SK-N-SH (cell line): ENCODE measurements at regions not wholly inside any gene's neighbourhood (a gene's known extent, or its start where the extent isn't known, plus 50 kb on each side); places are given as distances from the start of the nearest gene placed in this dataset.

Experiments used
- CTCF ChIA-PET: fragments of 300-600, 350-600 bp; formaldehyde crosslinking; extraction: SDS; loops from one replicate; lab custom pipeline; 2021; lab: Yijun Ruan, JAX
- POLR2A ChIA-PET: fragments of 350-600 bp; sonication (Branson Sonifier 250); formaldehyde crosslinking; extraction: SDS; loops from one replicate; lab custom pipeline; 2020; ENCODE audit warnings: antibody characterized with exemption, inconsistent platforms; lab: Yijun Ruan, JAX
- DNase-seq: peaks from one replicate; pipeline ENCODE4 v3.0.0; 2012
- H2AFZ ChIP-seq: fragments of 200-600 bp; sonication (generic); 2 replicates; pipeline ENCODE4 v1.8.1; 2016; ENCODE audit warnings: antibody characterized with exemption, mild to moderate bottlenecking, low read depth
- H3F3A ChIP-seq: fragments of 200-600 bp; sonication (generic); replicated peaks from 2 replicates; pipeline ENCODE3; 2016; ENCODE audit warnings: antibody characterized with exemption, mild to moderate bottlenecking; ENCODE audit not compliant: insufficient read depth
- H3K27ac ChIP-seq, 2 experiments: fragments of 200-500 bp in 1 of 2; fragments of 200-600 bp in 1 of 2; sonication (Bioruptor generic) in 1 of 2; sonication (generic), shearing (Covaris generic) in 1 of 2; 2 replicates each; pipeline versions ENCODE4 v1.5.1 to v1.6.1; 2014 to 2016; ENCODE audit warnings: low read depth in 2 of 2, inconsistent platforms in 1 of 2, low read length in 1 of 2, mild to moderate bottlenecking in 1 of 2, mixed read lengths in 1 of 2
- H3K27me3 ChIP-seq: fragments of 200-600 bp; sonication (generic), shearing (Covaris generic); 2 replicates; pipeline ENCODE4 v1.6.1; 2016; ENCODE audit warnings: mixed run types; ENCODE audit not compliant: insufficient read depth
- H3K36me3 ChIP-seq, 2 experiments: fragments of 200-500 bp in 1 of 2; fragments of 200-600 bp in 1 of 2; sonication (Bioruptor generic) in 1 of 2; sonication (generic) in 1 of 2; replicated peaks in 1 of 2; 2 replicates each; pipeline versions ENCODE3 to v1.5.1; 2014 to 2016; ENCODE audit warnings: low read length in 1 of 2, mild to moderate bottlenecking in 1 of 2; ENCODE audit not compliant: insufficient read depth in 2 of 2, control insufficient read depth in 1 of 2
- H3K4me1 ChIP-seq, 2 experiments: fragments of 200-500 bp in 1 of 2; fragments of 200-600 bp in 1 of 2; sonication (Bioruptor generic) in 1 of 2; sonication (generic), shearing (Covaris generic) in 1 of 2; 2 replicates each; pipeline versions ENCODE4 v1.5.1 to v1.6.1; 2014 to 2016; ENCODE audit warnings: low read depth in 1 of 2, low read length in 1 of 2, mixed run types in 1 of 2; ENCODE audit not compliant: insufficient read depth in 2 of 2, control insufficient read depth in 1 of 2
- H3K4me2 ChIP-seq: fragments of 200-600 bp; sonication (generic), shearing (Covaris generic); 2 replicates; pipeline ENCODE4 v1.6.1; 2017; ENCODE audit warnings: mixed run types
- H3K4me3 ChIP-seq, 2 experiments: fragments of 200-500 bp in 1 of 2; fragments of 200-600 bp in 1 of 2; sonication (Bioruptor generic) in 1 of 2; sonication (generic), shearing (Covaris generic) in 1 of 2; 2 replicates each; pipeline versions ENCODE4 v1.5.1 to v1.8.1; 2014 to 2016; ENCODE audit warnings: low read depth in 2 of 2, inconsistent platforms in 1 of 2, low read length in 1 of 2, mild to moderate bottlenecking in 1 of 2, mixed read lengths in 1 of 2, moderate library complexity in 1 of 2
- H3K79me2 ChIP-seq: fragments of 200-600 bp; sonication (generic); 2 replicates; pipeline ENCODE4 v1.8.1; 2017; ENCODE audit warnings: mild to moderate bottlenecking; ENCODE audit not compliant: insufficient read depth
- H3K9ac ChIP-seq: fragments of 200-600 bp; sonication (generic); 2 replicates; pipeline ENCODE4 v1.6.1; 2017; ENCODE audit warnings: mixed run types
- H3K9me2 ChIP-seq: fragments of 200-600 bp; sonication (generic); 2 replicates; pipeline ENCODE4 v1.6.1; 2017; ENCODE audit warnings: mixed run types
- H3K9me3 ChIP-seq: fragments of 200-600 bp; sonication (generic); 2 replicates; pipeline ENCODE4 v1.6.1; 2017; ENCODE audit warnings: mixed run types, mild to moderate bottlenecking, moderate library complexity
- H4K20me1 ChIP-seq: fragments of 200-600 bp; sonication (generic); 2 replicates; pipeline ENCODE4 v1.6.1; 2017; ENCODE audit warnings: mild to moderate bottlenecking, mixed run types; ENCODE audit not compliant: insufficient read depth
- CHD2 ChIP-seq: fragments of 150-350 bp; IDR thresholded peaks from 2 replicates; pipeline ENCODE4 v1.6.1; 2018; ENCODE audit warnings: low read length; ENCODE audit not compliant: partially characterized antibody
- CTCF ChIP-seq: fragments of 200-600 bp; sonication (generic); IDR thresholded peaks from 2 replicates; pipeline ENCODE4 v1.6.1; 2017; ENCODE audit warnings: antibody characterized with exemption, mild to moderate bottlenecking, moderate library complexity
- FOXM1 ChIP-seq: IDR thresholded peaks from 2 replicates; pipeline ENCODE4 v1.4.0; 2012; ENCODE audit warnings: low read depth, mild to moderate bottlenecking
- GATA2 ChIP-seq: sonication (generic); formaldehyde crosslinking; IDR thresholded peaks from 2 replicates; pipeline ENCODE4 v1.5.0; 2020; ENCODE audit warnings: mild to moderate bottlenecking, missing genetic modification reagents
- MAX ChIP-seq: IDR thresholded peaks from 2 replicates; pipeline ENCODE4 v1.4.0; 2012; ENCODE audit warnings: low read depth
- MXI1 ChIP-seq: IDR thresholded peaks from 2 replicates; pipeline ENCODE4 v1.6.1; 2012; ENCODE audit warnings: mild to moderate bottlenecking, low read depth, low read length, improper control_type of control experiment
- NFIC ChIP-seq: IDR thresholded peaks from 2 replicates; pipeline ENCODE4 v1.4.0; 2012; ENCODE audit warnings: borderline replicate concordance
- NRF1 ChIP-seq: IDR thresholded peaks from 2 replicates; pipeline ENCODE4 v1.6.1; 2012; ENCODE audit warnings: low read depth, mild to moderate bottlenecking, low read length
- RAD21 ChIP-seq: IDR thresholded peaks from 2 replicates; pipeline ENCODE4 v1.6.1; 2012; ENCODE audit warnings: mild to moderate bottlenecking, low read length
- RXRA ChIP-seq: IDR thresholded peaks from 2 replicates; pipeline ENCODE4 v1.4.0; 2012; ENCODE audit warnings: low read depth, mild to moderate bottlenecking, borderline replicate concordance
- TAF1 ChIP-seq: IDR thresholded peaks from 2 replicates; pipeline ENCODE4 v1.6.1; 2012; ENCODE audit warnings: low read depth, mild to moderate bottlenecking, low read length, moderate library complexity, borderline replicate concordance
- TCF12 ChIP-seq: IDR thresholded peaks from 2 replicates; pipeline ENCODE4 v1.4.0; 2012
- TEAD4 ChIP-seq: IDR thresholded peaks from 2 replicates; pipeline ENCODE4 v1.4.0; 2012; ENCODE audit warnings: mild to moderate bottlenecking, borderline replicate concordance; ENCODE audit not compliant: insufficient read depth
- USF1 ChIP-seq: IDR thresholded peaks from 2 replicates; pipeline ENCODE4 v1.4.0; 2012; ENCODE audit warnings: low read depth, borderline replicate concordance
- USF2 ChIP-seq: fragments of 150-350 bp; IDR thresholded peaks from 2 replicates; pipeline ENCODE4 v1.6.1; 2017; ENCODE audit warnings: antibody characterized with exemption, low read length, low read depth, borderline replicate concordance
- YY1 ChIP-seq: IDR thresholded peaks from 2 replicates; pipeline ENCODE4 v1.4.0; 2012; ENCODE audit warnings: low read depth, mild to moderate bottlenecking
- WGBS: methylation state at CpG from one replicate; pipeline ENCODE4 v1.1.6; 2017; ENCODE audit warnings: low lambda C conversion rate; 5-methylcytosine and 5-hydroxymethylcytosine counted together

- H3K9ac ChIP-seq: no peak overlapping the region
- no peak overlapping the region for H3K4me2 ChIP-seq
- H3K36me3 ChIP-seq: no peaks in the 10 kb centered on the region
- no peaks in the 10 kb centered on the region for H3K4me1 ChIP-seq
- H3K79me2 ChIP-seq: no peaks in the 10 kb centered on the region
- no peaks in the 10 kb centered on the region for H3K27me3 ChIP-seq
- TF ChIP-seq USF1 (no peak), TCF12 (no peak), CTCF (no peak), CHD2 (no peak), FOXM1 (no peak), YY1 (no peak), MXI1 (no peak)
- H3K4me3 ChIP-seq: no peak overlapping the region
- no peaks in the 10 kb centered on the region for H3K9me2 ChIP-seq
- H2AFZ ChIP-seq: no peak overlapping the region
- CTCF ChIA-PET: no interaction called here
- WGBS: 54% methylated on average over 2 of the region's 2 CpGs
- H3K27ac ChIP-seq: no peak overlapping the region
- no peaks in the 10 kb centered on the region for H3F3A ChIP-seq
- no peaks in the 10 kb centered on the region for H4K20me1 ChIP-seq
- DNase-seq: no peak
- no peaks in the 10 kb centered on the region for H3K9me3 ChIP-seq
- POLR2A ChIA-PET: no interaction called here
Observed at GRCh38 chr15:31540633-31541032, 214.0 kb downstream of the KLF13 start.

- POLR2A ChIA-PET: no interaction called here
- Histone ChIP-seq H3F3A (no peaks in the 10 kb centered on the region), H3K4me2 (no peak overlapping the region), H3K4me1 (no peaks in the 10 kb centered on the region), H3K9ac (no peak overlapping the region), H3K27ac (no peak overlapping the region), H3K4me3 (no peak overlapping the region), H3K9me3 (no peaks in the 10 kb centered on the region), H3K9me2 (no peaks in the 10 kb centered on the region), H4K20me1 (no peaks in the 10 kb centered on the region), H3K79me2 (no peaks in the 10 kb centered on the region), H3K27me3 (no peaks in the 10 kb centered on the region), H3K36me3 (no peaks in the 10 kb centered on the region), H2AFZ (no peak overlapping the region)
- TF ChIP-seq TEAD4 (no peak), RAD21 (no peak), CHD2 (no peak), MAX (no peak), CTCF (no peak), TCF12 (no peak), RXRA (no peak), TAF1 (no peak), NRF1 (no peak), GATA2 (no peak), USF2 (no peak), NFIC (no peak)
- DNase-seq: no peak
- CTCF ChIA-PET: interaction anchor here (1.5 kb wide), 1 partner anchor 10 kb away, joined by 3 read pairs; no protein-coding TSS in a partner anchor
Observed at GRCh38 chr15:31544361-31544760, 217.7 kb downstream of the KLF13 start.
